ENCODE measurements at regions not wholly inside any gene's neighbourhood (a gene's known extent, or its start where the extent isn't known, plus 50 kb on each side); places are given as distances from the start of the nearest gene placed in this dataset.
"Not testable (repeated sequence)": the region's sequence is repeated elsewhere in the genome, so short reads cannot be mapped to it uniquely, and the experiment has no call there.

GRCh38 chr14:19132013-19132835, 165.0 kb downstream of the POTEM start:
- H3K36me3 Mint-ChIP-seq (ENCODE audit: insufficient read depth in 2 of 2); H3K4me1 Mint-ChIP-seq (ENCODE audit: low read depth); H3K9me3 Mint-ChIP-seq; H3K27me3 Mint-ChIP-seq (ENCODE audit: low read depth); H3K27ac Mint-ChIP-seq; DNase-seq; H3K4me3 Mint-ChIP-seq; ATAC-seq (replicated peaks in 1 of 2): not testable (repeated sequence)

GRCh38 chr14:19132836-19133120, 165.5 kb downstream of the POTEM start:
- H3K36me3 Mint-ChIP-seq (ENCODE audit: insufficient read depth in 2 of 2); H3K27me3 Mint-ChIP-seq (ENCODE audit: low read depth); DNase-seq; H3K9me3 Mint-ChIP-seq; H3K4me1 Mint-ChIP-seq (ENCODE audit: low read depth); H3K4me3 Mint-ChIP-seq; H3K27ac Mint-ChIP-seq; ATAC-seq (replicated peaks in 1 of 2): not testable (repeated sequence)

- not testable (repeated sequence) for H3K27me3 Mint-ChIP-seq (ENCODE audit: low read depth); H3K9me3 Mint-ChIP-seq; DNase-seq; H3K4me3 Mint-ChIP-seq; ATAC-seq (replicated peaks in 1 of 2); H3K36me3 Mint-ChIP-seq (ENCODE audit: insufficient read depth in 2 of 2); H3K27ac Mint-ChIP-seq; H3K4me1 Mint-ChIP-seq (ENCODE audit: low read depth)
Measured at GRCh38 chr14:19157106-19157709, 190.0 kb downstream of the POTEM start.

GRCh38 chr14:19158012-19158411, 190.8 kb downstream of the POTEM start:
- ATAC-seq (replicated peaks in 1 of 2); H3K27me3 Mint-ChIP-seq (ENCODE audit: low read depth); H3K4me3 Mint-ChIP-seq; H3K36me3 Mint-ChIP-seq (ENCODE audit: insufficient read depth in 2 of 2); H3K27ac Mint-ChIP-seq; DNase-seq; H3K9me3 Mint-ChIP-seq; H3K4me1 Mint-ChIP-seq (ENCODE audit: low read depth): not testable (repeated sequence)

- H3K27ac Mint-ChIP-seq; H3K4me3 Mint-ChIP-seq; H3K9me3 Mint-ChIP-seq; H3K4me1 Mint-ChIP-seq (ENCODE audit: low read depth); ATAC-seq (replicated peaks in 1 of 2); H3K27me3 Mint-ChIP-seq (ENCODE audit: low read depth); DNase-seq; H3K36me3 Mint-ChIP-seq (ENCODE audit: insufficient read depth in 2 of 2): not testable (repeated sequence)
Measured at GRCh38 chr14:19158588-19158987, 191.4 kb downstream of the POTEM start.

- not testable (repeated sequence) for H3K27me3 Mint-ChIP-seq (ENCODE audit: low read depth); H3K4me3 Mint-ChIP-seq
Measured at GRCh38 chr14:19159003-19159625, 191.9 kb downstream of the POTEM start.

GRCh38 chr14:19160379-19160778, 193.1 kb downstream of the POTEM start:
- not testable (repeated sequence) for H3K4me1 Mint-ChIP-seq (ENCODE audit: low read depth); H3K36me3 Mint-ChIP-seq (ENCODE audit: insufficient read depth in 2 of 2); H3K9me3 Mint-ChIP-seq; H3K4me3 Mint-ChIP-seq; ATAC-seq (replicated peaks in 1 of 2); DNase-seq; H3K27ac Mint-ChIP-seq; H3K27me3 Mint-ChIP-seq (ENCODE audit: low read depth)

More at GRCh38 chr14:19159003-19159625, 191.9 kb downstream of the POTEM start:
- not testable (repeated sequence) for H3K36me3 Mint-ChIP-seq (ENCODE audit: insufficient read depth in 2 of 2); H3K9me3 Mint-ChIP-seq; ATAC-seq (replicated peaks in 1 of 2); H3K4me1 Mint-ChIP-seq (ENCODE audit: low read depth); H3K27ac Mint-ChIP-seq; DNase-seq

- not testable (repeated sequence) for H3K27ac Mint-ChIP-seq; H3K4me1 Mint-ChIP-seq (ENCODE audit: low read depth); H3K4me3 Mint-ChIP-seq; ATAC-seq (replicated peaks in 1 of 2); H3K27me3 Mint-ChIP-seq (ENCODE audit: low read depth); H3K36me3 Mint-ChIP-seq (ENCODE audit: insufficient read depth in 2 of 2); DNase-seq; H3K9me3 Mint-ChIP-seq
Measured at GRCh38 chr14:19161251-19162033, 194.2 kb downstream of the POTEM start.

- not testable (repeated sequence) for DNase-seq; H3K4me1 Mint-ChIP-seq (ENCODE audit: low read depth); ATAC-seq (replicated peaks in 1 of 2); H3K27me3 Mint-ChIP-seq (ENCODE audit: low read depth); H3K9me3 Mint-ChIP-seq; H3K36me3 Mint-ChIP-seq (ENCODE audit: insufficient read depth in 2 of 2); H3K4me3 Mint-ChIP-seq; H3K27ac Mint-ChIP-seq
Measured at GRCh38 chr14:19162034-19162706, 194.9 kb downstream of the POTEM start.

- H3K27ac Mint-ChIP-seq; H3K9me3 Mint-ChIP-seq; H3K4me1 Mint-ChIP-seq (ENCODE audit: low read depth); H3K27me3 Mint-ChIP-seq (ENCODE audit: low read depth); H3K4me3 Mint-ChIP-seq; H3K36me3 Mint-ChIP-seq (ENCODE audit: insufficient read depth in 2 of 2); ATAC-seq (replicated peaks in 1 of 2); DNase-seq: not testable (repeated sequence)
Measured at GRCh38 chr14:19162920-19163319, 195.7 kb downstream of the POTEM start.

- DNase-seq; H3K4me3 Mint-ChIP-seq; H3K27ac Mint-ChIP-seq; ATAC-seq (replicated peaks in 1 of 2); H3K4me1 Mint-ChIP-seq (ENCODE audit: low read depth); H3K36me3 Mint-ChIP-seq (ENCODE audit: insufficient read depth in 2 of 2); H3K27me3 Mint-ChIP-seq (ENCODE audit: low read depth); H3K9me3 Mint-ChIP-seq: not testable (repeated sequence)
Measured at GRCh38 chr14:19163891-19164290, 196.7 kb downstream of the POTEM start.

- not testable (repeated sequence) for H3K27ac Mint-ChIP-seq; H3K36me3 Mint-ChIP-seq (ENCODE audit: insufficient read depth in 2 of 2); H3K9me3 Mint-ChIP-seq; H3K27me3 Mint-ChIP-seq (ENCODE audit: low read depth); H3K4me3 Mint-ChIP-seq; H3K4me1 Mint-ChIP-seq (ENCODE audit: low read depth); ATAC-seq (replicated peaks in 1 of 2); DNase-seq
Measured at GRCh38 chr14:19164426-19164825, 197.2 kb downstream of the POTEM start.

GRCh38 chr14:19166056-19166455, 198.8 kb downstream of the POTEM start:
- H3K4me1 Mint-ChIP-seq (ENCODE audit: low read depth); H3K36me3 Mint-ChIP-seq (ENCODE audit: insufficient read depth in 2 of 2); H3K27me3 Mint-ChIP-seq (ENCODE audit: low read depth); H3K9me3 Mint-ChIP-seq; ATAC-seq (replicated peaks in 1 of 2); DNase-seq; H3K4me3 Mint-ChIP-seq; H3K27ac Mint-ChIP-seq: not testable (repeated sequence)
